Endothelial cell of umbilical vein (primary cell): ENCODE measurements at regions not wholly inside any gene's neighbourhood (a gene's known extent, or its start where the extent isn't known, plus 50 kb on each side); places are given as distances from the start of the nearest gene placed in this dataset.

ENCODE experiments used
- BruUV-seq: library from RNA; stranded (reverse); fragments of 400-500 nt; replicated peaks from 2 replicates; lab custom pipeline; 2021; lab: Mats Ljungman, UMichigan
- CTCF ChIA-PET: fragments of 300-600, 350-600 bp; sonication (Branson Sonifier 250); formaldehyde crosslinking; loops from one replicate; lab custom pipeline; 2021; ENCODE audit warnings: antibody characterized with exemption, inconsistent platforms; lab: Charles Lee
- POLR2A ChIA-PET: fragments of 300-600, 350-600 bp; sonication (Branson Sonifier 250); formaldehyde crosslinking; loops from one replicate; lab custom pipeline; 2021; ENCODE audit warnings: antibody characterized with exemption, inconsistent platforms; lab: Charles Lee
- DNase-seq: peaks from one replicate; pipeline ENCODE4 v3.0.0-alpha.2; 2011; ENCODE audit warnings: low read depth, low spot score
- FAIRE-seq: peaks from 2 replicates; lab custom pipeline; 2011; peaks lifted over from hg19 to GRCh38; lab: Jason Lieb, UNC
- H2AFZ ChIP-seq: 2 replicates; pipeline ENCODE4 v1.6.0; 2012; ENCODE audit warnings: low read depth, low read length, control low read depth, inconsistent platforms
- H3K27ac ChIP-seq: 2 replicates; pipeline ENCODE4 v1.5.1; 2011; ENCODE audit warnings: low read depth, mild to moderate bottlenecking, control low read depth, low read length, moderate library complexity; ENCODE audit not compliant: insufficient read depth
- H3K27me3 ChIP-seq, 2 experiments: 2 replicates each; pipeline versions ENCODE4 v1.6.0 to v1.6.1; 2011; ENCODE audit warnings: low read length in 2 of 2, mixed read lengths in 1 of 2; ENCODE audit not compliant: control insufficient read depth in 2 of 2, insufficient read depth in 2 of 2
- H3K36me3 ChIP-seq, 2 experiments: 2 replicates in 1 of 2; 3 replicates in 1 of 2; pipeline ENCODE4 v1.5.1; 2011; ENCODE audit warnings: low read length in 2 of 2, mild to moderate bottlenecking in 1 of 2, moderate library complexity in 1 of 2; ENCODE audit not compliant: control insufficient read depth in 2 of 2, insufficient read depth in 2 of 2; ENCODE audit errors: extremely low read depth in 1 of 2
- H3K4me1 ChIP-seq: 3 replicates; pipeline ENCODE4 v1.5.1; 2011; ENCODE audit warnings: mild to moderate bottlenecking, low read length; ENCODE audit not compliant: control insufficient read depth, insufficient read depth; ENCODE audit errors: extremely low read depth
- H3K4me2 ChIP-seq: 2 replicates; pipeline ENCODE4 v1.6.1; 2011; ENCODE audit warnings: low read length, control low read depth, mixed read lengths; ENCODE audit not compliant: insufficient read depth
- H3K4me3 ChIP-seq, 3 experiments: fragments of 200-600 bp in 1 of 3; sonication (generic), shearing (Covaris generic) in 1 of 3; replicated peaks in 1 of 3; 2 replicates each; pipeline ENCODE4 v1.5.1; 2011 to 2016; ENCODE audit warnings: control low read depth in 3 of 3, low read length in 3 of 3, mild to moderate bottlenecking in 2 of 3, inconsistent platforms in 1 of 3, low read depth in 1 of 3, moderate library complexity in 1 of 3; ENCODE audit not compliant: insufficient read depth in 1 of 3
- H3K79me2 ChIP-seq: 2 replicates; pipeline ENCODE4 v1.6.0; 2012; ENCODE audit warnings: low read length, inconsistent platforms; ENCODE audit not compliant: control insufficient read depth, insufficient read depth
- H3K9ac ChIP-seq: replicated peaks from 2 replicates; pipeline ENCODE3; 2011; ENCODE audit warnings: low read length, control low read depth; ENCODE audit not compliant: insufficient read depth; ENCODE audit errors: extremely low read depth
- H3K9me1 ChIP-seq: replicated peaks from 3 replicates; pipeline ENCODE4 v1.6.0; 2011; ENCODE audit warnings: mild to moderate bottlenecking, low read length; ENCODE audit not compliant: control insufficient read depth, insufficient read depth; ENCODE audit errors: extremely low read depth
- H3K9me3 ChIP-seq: replicated peaks from 2 replicates; pipeline ENCODE4 v1.5.1; 2012; ENCODE audit warnings: low read length, inconsistent platforms; ENCODE audit not compliant: control insufficient read depth, insufficient read depth
- H4K20me1 ChIP-seq: replicated peaks from 2 replicates; pipeline ENCODE3; 2011; ENCODE audit warnings: mild to moderate bottlenecking, low read length; ENCODE audit not compliant: control insufficient read depth, insufficient read depth; ENCODE audit errors: extremely low read depth
- CTCF ChIP-seq, 2 donors: IDR thresholded peaks; 1 replicate in 1 of 2; 2 replicates in 1 of 2; pipeline ENCODE4 v1.5.1; 2011; ENCODE audit warnings: low read length in 2 of 2, mild to moderate bottlenecking in 2 of 2, moderate library complexity in 2 of 2, control low read depth in 1 of 2, inconsistent platforms in 1 of 2, low read depth in 1 of 2; ENCODE audit not compliant: insufficient read depth in 1 of 2; ENCODE audit errors: extremely low read depth in 1 of 2
- EZH2 ChIP-seq: IDR thresholded peaks from 2 replicates; pipeline ENCODE4 v1.6.1; 2012; ENCODE audit warnings: borderline replicate concordance, low read depth, mild to moderate bottlenecking, moderate library complexity, low read length, inconsistent platforms; ENCODE audit not compliant: severe bottlenecking
- FOS ChIP-seq: IDR thresholded peaks from 2 replicates; pipeline ENCODE4 v1.6.1; 2011; ENCODE audit warnings: mild to moderate bottlenecking, low read length, moderate library complexity, borderline replicate concordance; ENCODE audit not compliant: insufficient read depth
- GATA2 ChIP-seq: IDR thresholded peaks from 2 replicates; pipeline ENCODE4 v1.7.0; 2011; ENCODE audit warnings: low read depth, mild to moderate bottlenecking, moderate library complexity, mixed read lengths, low read length; ENCODE audit not compliant: insufficient read length, insufficient read depth
- JUN ChIP-seq: IDR thresholded peaks from 2 replicates; pipeline ENCODE4 v1.6.1; 2011; ENCODE audit warnings: borderline replicate concordance, low read depth; ENCODE audit not compliant: insufficient read length, insufficient read depth
- MYC ChIP-seq: IDR thresholded peaks from one replicate; pipeline ENCODE4 v1.6.1; 2011; ENCODE audit warnings: mild to moderate bottlenecking, low read depth, low read length
- POLR2A ChIP-seq: IDR thresholded peaks from 2 replicates; pipeline ENCODE4 v1.6.1; 2012; ENCODE audit warnings: low read depth, mild to moderate bottlenecking, control low read depth, low read length
- POLR2AphosphoS5 ChIP-seq: IDR thresholded peaks from 2 replicates; pipeline ENCODE4 v1.6.1; 2012; ENCODE audit warnings: low read depth, mild to moderate bottlenecking, control low read depth, low read length, moderate library complexity; ENCODE audit not compliant: insufficient read depth
- dilution Hi-C: fragments of 300-500 bp; cut with MboI; formaldehyde crosslinking; loops from one replicate; pipeline ENCODE4 v1.15.0; 2019; ENCODE audit warnings: low sequenced_read_pairs; ENCODE audit not compliant: extremely low pct_ligation_motif_present
- intact Hi-C: fragments of 100-400 bp; cut with micrococcal nuclease; formaldehyde crosslinking; loops from one replicate; pipeline ENCODE4 v1.10.0; 2022
- TF ChIP-seq, protein P1 (sequence below): IDR thresholded peaks from 2 replicates; pipeline ENCODE4 v1.6.1; 2011; ENCODE audit not compliant: insufficient read depth, insufficient read length

DNA sequence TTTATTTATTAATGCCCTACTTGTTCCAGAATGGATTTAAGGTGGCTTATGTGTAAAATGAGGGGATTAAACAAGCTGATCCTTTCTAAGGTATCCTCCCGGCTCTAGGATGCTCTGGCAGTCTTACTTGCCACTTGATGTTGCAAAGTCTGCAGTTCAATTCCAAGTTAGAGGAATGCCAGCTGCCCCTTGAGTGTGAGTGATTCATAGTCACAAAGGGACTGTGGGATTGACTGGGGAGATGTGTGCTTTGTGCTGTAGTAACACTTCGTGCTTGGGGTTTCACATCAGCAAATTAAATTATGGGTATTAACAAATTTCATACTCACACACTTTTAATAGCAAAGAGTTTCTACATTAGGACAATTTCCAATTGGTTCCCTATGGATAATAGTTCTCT, 550.8 kb upstream of the CADM1 start:
- H2AFZ ChIP-seq, result no peak overlapping the region
- no TSS peak for BruUV-seq
- no peak overlapping the region for H3K4me3 ChIP-seq
- dilution Hi-C loops (no loop called here), intact Hi-C loops (no loop called here)
- no peak overlapping the region for H3K4me2 ChIP-seq
- no peaks in the 10 kb centered on the region for H3K9me1 ChIP-seq
- CTCF ChIA-PET, result no interaction called here
- H3K9ac ChIP-seq, result no peak overlapping the region
- H3K27me3 ChIP-seq, result no peaks in the 10 kb centered on the region
- no peak overlapping the region for H3K27ac ChIP-seq
- peaks cover 2% of the 10 kb centered on the region for H3K9me3 ChIP-seq
- TF ChIP-seq, protein P1, sequence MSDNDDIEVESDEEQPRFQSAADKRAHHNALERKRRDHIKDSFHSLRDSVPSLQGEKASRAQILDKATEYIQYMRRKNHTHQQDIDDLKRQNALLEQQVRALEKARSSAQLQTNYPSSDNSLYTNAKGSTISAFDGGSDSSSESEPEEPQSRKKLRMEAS, result no peak
- TF ChIP-seq JUN, result no peak
- no peak for TF ChIP-seq EZH2
- no peak for TF ChIP-seq POLR2AphosphoS5
- TF ChIP-seq GATA2, result no peak
- TF ChIP-seq FOS, result no peak
- TF ChIP-seq CTCF (IDR thresholded peaks at IDR 0.05; ENCODE audit: extremely low read depth in 1 of 2, insufficient read depth in 1 of 2, low read depth in 1 of 2, low read length in 2 of 2), result no peak
- TF ChIP-seq MYC, result no peak
- TF ChIP-seq POLR2A, result no peak
- no peaks in the 10 kb centered on the region for H4K20me1 ChIP-seq
- DNase-seq, result no peak
- no peaks in the 10 kb centered on the region for H3K4me1 ChIP-seq
- POLR2A ChIA-PET, result no interaction called here
- FAIRE-seq, result no peak
- H3K79me2 ChIP-seq, result no peaks in the 10 kb centered on the region
- no peaks in the 10 kb centered on the region for H3K36me3 ChIP-seq
